GM21717 (cell line): ENCODE measurements at regions not wholly inside any gene's neighbourhood (a gene's known extent, or its start where the extent isn't known, plus 50 kb on each side); places are given as distances from the start of the nearest gene placed in this dataset.

Experiments used
- ATAC-seq: cut with Tn5 transposase; IDR thresholded peaks from one replicate; pipeline ENCODE4 v1.9.1; 2021; ENCODE audit warnings: mild to moderate bottlenecking, moderate library complexity; ENCODE audit not compliant: unreplicated experiment

DNA sequence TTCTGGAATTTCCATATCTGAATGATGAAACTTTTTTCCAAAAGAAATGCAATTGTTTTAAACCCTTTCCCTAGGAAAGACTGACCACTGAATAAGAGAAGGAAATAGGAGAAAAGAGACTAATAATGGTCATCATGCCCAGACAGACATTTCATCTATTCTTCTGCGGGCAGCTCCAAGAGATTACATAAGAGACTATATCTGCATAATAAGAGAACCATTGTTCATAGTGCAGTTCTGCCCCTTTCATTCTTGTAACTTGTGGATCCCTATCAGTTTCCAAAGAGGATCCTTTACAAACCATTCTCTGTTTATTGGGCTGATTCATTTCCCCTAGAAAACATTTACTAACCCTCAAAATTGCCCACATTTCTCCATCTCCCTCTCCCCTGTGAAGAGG, 197.8 kb downstream of the FSCB start:
- ATAC-seq, result no peak

- ATAC-seq, result no peak
Measured at GRCh38 chr14:44300916-44301315, 206.2 kb downstream of the FSCB start.

DNA sequence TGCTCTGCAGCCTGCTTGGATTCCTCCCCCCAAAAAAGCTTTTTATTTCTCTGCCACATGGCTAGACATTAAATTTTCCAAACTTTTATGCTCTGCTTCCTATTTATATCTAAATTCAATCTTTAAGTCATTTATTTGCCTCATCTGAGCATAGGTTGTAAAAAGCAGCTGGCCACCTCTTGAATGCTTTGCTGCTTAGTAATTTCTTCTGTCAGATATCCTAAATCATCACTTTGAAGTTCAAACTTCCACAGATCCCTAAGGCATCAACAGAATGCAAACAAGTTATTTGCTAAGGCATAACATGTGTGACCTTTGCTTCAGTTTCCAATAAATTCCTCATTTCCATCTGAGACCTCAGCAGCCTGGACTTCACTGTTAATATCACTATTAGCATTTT, 209.6 kb downstream of the FSCB start:
- no peak for ATAC-seq

DNA sequence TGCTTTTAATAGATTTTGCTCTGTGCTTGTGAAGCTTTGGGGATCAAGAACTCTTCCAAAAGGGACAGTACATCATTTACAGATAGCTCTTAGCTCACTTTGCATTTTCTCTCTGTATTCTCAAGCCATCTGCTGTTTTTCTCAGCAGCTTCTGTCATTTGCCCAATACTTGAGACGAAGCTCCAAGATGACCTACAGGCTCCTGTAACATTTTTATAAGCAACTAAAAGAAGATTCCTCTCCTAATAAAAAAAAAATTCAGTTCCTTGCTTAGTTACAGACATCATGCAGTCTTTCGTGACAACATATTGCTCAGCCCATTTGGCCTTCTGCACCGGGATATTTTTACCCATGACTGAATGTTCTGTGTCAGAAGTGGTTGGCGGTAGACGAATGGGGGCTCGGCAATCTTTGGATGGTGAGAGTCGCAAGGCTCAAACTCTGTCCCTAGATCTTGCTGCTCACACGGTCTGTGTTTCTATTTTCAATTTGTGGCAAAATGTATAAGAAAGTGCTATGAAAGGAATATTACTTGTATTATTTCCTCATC, 215.6 kb downstream of the FSCB start:
- ATAC-seq, result no peak

- no peak for ATAC-seq
Measured at GRCh38 chr14:44287858-44288257, 219.2 kb downstream of the FSCB start.

DNA sequence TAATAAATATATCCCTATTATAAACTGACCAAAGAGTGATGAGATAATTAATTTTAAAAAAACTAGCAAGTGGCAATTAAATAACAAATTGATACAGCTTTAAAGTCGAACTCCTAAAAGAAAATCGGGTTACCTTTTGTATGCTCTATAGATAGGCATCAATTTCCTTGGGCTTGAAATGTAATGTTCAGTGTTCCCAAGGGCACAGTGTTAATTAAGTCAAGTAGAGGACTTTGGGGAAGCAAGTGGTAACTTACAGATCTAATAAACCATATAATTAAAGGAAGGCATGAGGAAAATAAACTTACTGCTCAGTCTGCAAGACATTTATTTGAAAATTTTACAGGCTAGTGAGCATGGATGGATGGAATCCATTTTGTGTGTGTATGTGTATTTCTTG, 220.9 kb downstream of the FSCB start:
- no peak for ATAC-seq

DNA sequence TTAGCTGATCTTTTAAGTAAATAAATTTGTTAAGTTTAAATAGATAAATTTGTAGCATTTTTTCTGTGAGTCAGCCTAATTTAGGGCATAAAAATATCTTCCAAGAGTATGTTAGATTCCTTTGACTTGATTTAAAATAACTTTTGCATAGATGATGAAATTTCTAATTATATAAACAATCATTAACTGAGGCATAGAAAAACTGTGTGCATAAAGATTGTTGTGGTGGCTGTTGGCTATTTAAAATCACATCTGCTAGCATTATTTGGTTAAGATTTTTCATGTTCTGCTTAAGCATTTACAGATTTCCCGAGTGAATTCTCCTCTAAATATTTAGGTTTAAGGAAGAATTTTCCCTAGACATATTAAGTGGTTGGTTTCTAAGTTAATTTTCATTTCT, 223.2 kb downstream of the FSCB start:
- ATAC-seq, result no peak

DNA sequence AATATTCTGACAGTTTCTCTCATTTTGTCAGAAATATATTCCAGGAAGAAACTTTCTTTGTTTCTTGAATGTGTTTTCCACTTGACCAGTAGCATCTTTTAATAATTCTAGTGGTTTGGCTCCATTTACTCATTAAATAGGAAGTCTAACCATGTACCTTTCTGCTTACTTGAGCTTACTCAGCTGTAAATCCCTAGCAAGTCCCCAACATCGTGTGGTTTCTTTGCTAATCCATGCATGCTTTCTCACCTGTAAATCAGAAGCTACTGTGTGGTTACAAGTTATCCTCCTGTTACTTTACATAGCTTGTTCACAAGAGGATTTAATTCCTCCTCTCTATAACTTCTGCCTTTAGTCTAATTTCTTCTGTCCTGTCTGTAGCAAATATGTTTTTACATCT, 227.7 kb downstream of the FSCB start:
- ATAC-seq, result no peak

- ATAC-seq, result no peak
Measured at GRCh38 chr14:44271637-44272036, 235.4 kb downstream of the FSCB start.

DNA sequence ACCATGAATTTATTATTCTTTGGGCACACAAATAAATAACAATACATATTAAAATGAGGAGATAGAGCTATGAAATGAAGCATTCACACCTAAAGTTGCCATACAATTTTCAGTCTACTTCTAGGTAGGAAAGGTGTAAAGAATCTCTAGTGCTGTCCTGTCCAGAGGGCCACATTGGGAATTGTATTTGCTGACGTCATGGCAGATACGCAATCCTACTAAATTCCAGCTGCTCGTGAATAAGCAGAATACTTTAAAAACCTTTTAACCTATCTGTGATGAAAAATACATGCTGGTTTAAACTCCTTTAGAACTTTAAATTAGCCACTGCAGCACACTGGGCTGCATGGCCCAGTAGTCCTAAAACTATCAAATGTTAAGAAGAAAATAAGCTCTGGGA, 236.1 kb downstream of the FSCB start:
- no peak for ATAC-seq

GRCh38 chr14:44265246-44265645, 241.8 kb downstream of the FSCB start:
- ATAC-seq, result no peak

DNA sequence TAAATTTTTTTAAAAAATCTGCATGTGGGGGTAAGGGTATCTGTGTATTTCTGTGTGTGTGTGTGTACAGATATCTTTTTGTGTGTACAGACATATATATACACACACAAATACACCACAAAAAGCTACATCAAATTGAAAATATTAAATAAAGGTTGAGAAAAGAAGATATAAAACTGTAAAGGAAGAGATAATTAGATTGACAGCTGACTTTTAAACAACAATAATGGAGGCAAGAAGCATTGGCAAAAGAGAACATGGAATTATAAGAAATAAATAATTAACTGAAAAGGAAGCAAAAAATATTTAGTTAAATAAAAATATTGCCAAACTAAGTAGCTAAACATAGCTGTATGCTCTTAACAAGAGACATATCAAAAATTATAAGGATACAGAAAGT, 291.4 kb downstream of the FSCB start:
- ATAC-seq, result no peak

DNA sequence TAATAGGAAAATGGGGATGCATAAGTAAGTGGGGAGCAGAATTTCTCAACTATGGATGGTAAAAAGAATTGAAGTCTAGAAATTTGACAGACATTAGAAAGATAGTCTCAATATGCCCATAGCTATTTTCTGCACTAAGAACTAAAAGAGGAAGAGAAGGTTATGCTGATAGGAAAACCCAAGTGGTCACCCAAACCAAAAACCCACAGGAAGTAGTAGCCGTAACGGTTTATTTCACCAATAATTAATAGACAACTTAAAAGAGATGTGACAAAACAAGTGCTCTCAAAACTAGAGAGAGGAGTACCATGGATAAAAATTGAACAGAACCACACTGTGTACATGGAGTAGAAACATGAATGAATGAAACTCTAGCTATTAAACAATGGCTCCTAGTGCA, 295.4 kb downstream of the FSCB start:
- no peak for ATAC-seq

DNA sequence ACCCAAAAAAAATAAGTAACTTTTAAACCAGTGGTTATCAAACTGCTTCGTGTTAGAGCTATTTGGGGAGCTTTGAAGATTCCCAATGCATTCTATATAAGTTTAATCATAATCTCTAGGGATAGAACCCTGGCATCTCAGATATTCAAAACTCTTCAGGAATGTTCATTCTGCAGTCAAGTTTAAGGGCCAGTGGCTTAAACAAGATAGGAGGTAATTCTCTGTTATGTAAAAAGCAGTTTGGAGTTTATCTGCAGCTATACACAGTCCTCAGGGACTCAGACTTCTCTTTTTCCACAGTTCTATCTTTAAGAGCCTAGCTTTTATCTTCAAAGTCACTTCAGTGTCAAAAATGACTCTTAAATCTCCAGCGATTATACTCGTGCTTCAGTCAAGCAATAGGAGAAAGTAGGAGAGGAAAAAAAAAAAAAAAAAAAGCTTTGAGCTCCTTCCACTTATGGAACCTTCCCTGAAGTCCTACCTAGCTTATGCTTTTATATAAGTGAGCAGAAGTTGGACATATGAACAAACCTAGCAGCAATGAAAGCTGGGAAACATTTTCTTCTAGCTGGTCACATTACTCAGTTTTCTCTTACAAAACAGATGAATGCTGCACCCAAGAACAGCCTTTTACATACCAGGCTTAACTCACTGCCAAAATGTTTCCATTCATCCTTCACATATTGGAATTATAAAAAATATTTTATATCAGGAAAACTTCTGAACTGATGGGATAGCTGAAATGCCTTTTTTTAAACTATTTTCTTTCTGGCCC, 302.8 kb downstream of the FSCB start:
- ATAC-seq, result no peak

DNA sequence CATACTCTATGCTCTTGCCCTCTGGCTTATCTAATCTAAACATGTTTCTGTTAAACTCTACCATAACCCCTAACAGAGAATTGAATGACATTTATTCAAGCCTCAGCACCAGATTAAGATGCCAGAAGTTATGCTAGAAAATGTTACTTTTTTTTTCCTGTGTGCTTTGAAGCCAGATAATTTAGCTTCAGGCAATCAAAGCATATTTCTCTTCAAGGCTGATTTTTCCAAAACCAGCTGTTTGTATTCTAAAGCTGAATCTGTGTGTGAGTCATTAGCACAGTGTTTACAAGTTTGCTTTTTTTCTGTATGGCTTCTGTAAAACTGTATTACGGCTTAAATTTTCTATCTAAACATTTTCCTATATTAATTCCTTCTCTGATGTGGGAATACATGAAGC, 326.1 kb downstream of the FSCB start:
- no peak for ATAC-seq

GRCh38 chr14:44170556-44170955, 336.5 kb downstream of the FSCB start:
- ATAC-seq, result no peak

DNA sequence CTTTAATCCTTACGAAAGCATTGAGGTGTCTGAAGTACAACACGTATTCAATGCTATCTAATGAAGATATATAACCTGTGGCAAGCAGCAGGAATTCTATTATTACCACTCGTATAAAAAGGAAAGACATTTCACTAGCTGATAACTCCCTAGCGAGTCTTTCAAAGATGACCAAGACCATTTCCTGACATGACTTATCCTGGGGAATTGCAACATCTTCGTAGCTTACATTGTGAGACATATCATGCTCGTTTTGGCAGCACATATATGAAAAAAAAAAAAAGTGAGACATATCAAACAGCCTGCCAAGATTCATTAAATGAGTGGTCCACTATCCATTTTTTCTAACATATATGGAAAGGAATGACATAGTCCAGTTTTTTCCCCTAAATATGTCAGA, 337.0 kb downstream of the FSCB start:
- ATAC-seq, result no peak

DNA sequence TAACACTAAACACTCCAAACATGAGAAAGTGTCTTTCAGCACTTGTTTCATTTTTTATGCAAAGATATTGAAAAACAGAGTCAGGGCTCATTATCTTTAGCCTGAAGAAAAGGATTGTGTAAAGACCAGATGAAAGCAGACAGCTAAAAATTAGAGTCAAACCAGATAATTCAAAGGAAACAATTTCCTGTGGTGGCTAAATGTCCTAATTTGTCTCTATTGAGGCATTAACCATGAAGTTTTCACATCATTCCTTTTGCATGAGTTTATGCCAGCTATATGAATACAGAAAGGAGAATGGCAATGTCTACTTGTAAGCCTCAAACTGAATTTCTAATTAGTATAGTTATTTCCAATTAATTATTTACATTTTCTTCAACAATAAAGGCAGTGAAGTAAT, 338.5 kb downstream of the FSCB start:
- no peak for ATAC-seq

- no peak for ATAC-seq
Measured at GRCh38 chr14:44166611-44167010, 340.5 kb downstream of the FSCB start.

- ATAC-seq, result no peak
Measured at GRCh38 chr14:44165936-44166335, 341.1 kb downstream of the FSCB start.

GRCh38 chr14:44165286-44165685, 341.8 kb downstream of the FSCB start:
- no peak for ATAC-seq

- no peak for ATAC-seq
Measured at GRCh38 chr14:44163946-44164345, 343.1 kb downstream of the FSCB start.

GRCh38 chr14:44162197-44162596, 344.9 kb downstream of the FSCB start:
- no peak for ATAC-seq
